GM19397 (cell line): ENCODE measurements at regions not wholly inside any gene's neighbourhood (a gene's known extent, or its start where the extent isn't known, plus 50 kb on each side); places are given as distances from the start of the nearest gene placed in this dataset.
"Not testable (repeated sequence)": the region's sequence is repeated elsewhere in the genome, so short reads cannot be mapped to it uniquely, and the experiment has no call there.

Experiments used
- ATAC-seq: cut with Tn5 transposase; IDR thresholded peaks from one replicate; pipeline ENCODE4 v1.9.1; 2021; ENCODE audit warnings: mild to moderate bottlenecking, moderate library complexity; ENCODE audit not compliant: unreplicated experiment

DNA sequence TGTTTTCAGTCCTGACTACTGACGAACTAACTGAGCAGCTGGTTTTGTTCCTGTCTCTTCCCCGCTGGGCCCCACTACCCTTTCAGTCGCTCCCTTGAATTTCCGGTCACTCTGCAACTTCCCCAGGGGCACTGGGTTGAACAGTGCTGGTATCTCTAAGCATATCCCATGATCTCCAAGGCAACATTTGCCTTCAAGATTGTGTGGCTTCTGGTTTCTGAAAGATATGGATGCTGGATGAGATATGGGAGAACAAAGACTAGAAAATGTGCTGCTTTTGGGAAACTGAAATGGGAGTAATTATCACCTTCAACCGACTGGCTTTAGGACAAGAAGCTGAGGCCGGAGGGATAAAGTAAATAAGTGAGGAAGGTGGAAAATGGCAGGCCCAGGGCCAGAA is 258.2 kb upstream of the PIK3R1 start:
- ATAC-seq: no peak

DNA sequence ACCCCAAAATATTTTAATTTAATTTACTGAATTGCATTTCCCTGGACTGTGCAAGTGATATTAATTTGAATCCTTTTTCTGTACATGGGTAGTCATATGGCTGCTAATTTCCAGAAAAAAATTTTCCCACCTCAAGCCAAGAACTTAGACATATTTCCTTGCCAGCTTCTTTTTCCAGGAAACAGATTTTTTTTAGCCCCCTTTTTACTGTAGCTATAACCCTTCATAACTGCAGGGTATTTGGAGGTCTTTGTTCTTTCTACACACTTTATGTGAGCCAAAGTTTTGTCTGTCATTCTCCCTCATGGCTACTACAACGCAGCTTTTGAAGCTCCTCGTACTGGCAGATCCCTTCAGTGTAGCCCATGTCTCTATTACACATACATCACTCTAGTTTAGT is 261.2 kb upstream of the PIK3R1 start:
- no peak for ATAC-seq

DNA sequence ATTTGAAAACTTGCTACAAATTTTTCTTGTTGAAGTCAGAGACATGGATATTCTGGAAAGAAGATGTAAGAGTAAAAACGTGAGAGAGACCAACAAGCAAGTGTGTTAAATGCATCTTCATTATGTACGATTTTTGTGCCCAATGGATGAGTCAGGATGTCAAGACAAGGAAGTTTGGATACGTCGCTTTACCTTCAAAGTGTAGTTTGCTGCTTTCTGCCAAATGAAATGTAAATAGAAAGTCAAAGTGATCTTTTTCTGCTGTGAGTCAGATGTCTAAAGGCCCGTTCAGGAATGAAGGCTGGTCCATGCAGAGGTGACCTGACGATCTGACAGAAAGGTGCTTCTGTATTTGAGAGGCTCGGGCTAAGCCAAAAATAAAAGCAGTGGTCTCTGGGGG is 273.1 kb upstream of the PIK3R1 start:
- no peak for ATAC-seq

DNA sequence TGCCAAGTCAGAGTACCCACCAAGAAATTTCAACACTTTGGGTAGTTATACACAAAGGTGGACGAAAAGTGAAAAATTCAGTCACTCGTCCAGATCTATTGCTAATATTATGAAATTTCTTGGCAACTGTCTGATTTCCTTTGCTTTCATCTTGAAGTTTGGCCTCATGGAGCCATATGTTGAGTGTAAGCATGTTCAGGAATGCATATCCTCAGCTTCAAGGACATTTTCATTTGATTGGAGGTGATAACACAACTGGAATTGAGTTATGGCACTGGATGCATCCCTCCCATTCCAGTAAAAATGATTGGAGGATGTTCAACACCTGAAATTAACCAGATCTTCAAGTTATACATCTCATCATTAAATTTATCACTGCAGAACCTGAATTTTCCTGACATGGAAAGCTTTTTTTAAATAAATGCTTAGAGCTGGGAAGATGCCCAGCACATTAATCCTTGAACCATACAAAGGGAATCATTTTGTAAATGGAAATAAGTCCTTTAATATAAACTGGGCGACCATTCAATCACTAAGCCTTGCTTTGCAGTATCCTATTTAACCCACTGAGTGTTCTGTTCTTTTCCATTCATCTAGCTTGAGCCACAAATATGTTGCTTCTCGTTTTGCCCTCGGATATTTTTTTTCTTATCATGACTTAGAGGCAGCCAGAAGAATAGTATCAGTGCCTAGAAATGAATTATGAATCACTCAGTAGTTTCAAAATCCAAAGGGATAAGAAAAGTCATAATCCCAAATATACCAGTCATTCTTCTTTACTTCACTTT is 273.7 kb upstream of the PIK3R1 start:
- no peak for ATAC-seq

DNA sequence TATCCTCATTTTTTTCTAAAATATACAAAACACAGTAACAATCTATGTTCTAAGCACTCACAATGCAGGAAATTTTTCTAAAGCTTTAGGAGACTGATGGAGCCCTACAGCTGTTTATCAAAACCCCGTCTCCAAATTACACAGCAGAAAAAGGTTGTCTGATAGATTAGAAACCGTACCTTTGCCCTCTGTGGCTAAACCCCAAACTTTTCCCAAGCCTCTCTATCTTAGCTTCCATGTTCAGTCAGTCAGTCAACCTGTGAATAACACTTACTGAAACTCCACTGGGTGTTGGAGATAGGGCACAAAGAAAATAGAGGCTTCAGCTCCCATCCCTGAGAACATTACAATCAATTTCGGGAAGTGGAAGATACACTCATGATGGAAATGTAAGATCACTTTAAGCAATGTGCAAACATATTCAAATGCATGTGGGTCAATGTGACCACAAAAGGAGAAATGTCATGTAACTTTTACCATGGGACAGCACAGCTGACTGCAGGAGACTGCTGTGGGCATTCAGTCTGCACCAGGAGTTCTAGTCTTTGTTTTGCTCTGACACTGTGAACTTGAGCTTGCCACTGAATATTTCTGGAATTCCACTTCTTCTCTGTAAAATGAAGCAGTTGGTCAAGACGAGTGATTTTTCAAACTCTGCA is 279.5 kb upstream of the PIK3R1 start:
- no peak for ATAC-seq

DNA sequence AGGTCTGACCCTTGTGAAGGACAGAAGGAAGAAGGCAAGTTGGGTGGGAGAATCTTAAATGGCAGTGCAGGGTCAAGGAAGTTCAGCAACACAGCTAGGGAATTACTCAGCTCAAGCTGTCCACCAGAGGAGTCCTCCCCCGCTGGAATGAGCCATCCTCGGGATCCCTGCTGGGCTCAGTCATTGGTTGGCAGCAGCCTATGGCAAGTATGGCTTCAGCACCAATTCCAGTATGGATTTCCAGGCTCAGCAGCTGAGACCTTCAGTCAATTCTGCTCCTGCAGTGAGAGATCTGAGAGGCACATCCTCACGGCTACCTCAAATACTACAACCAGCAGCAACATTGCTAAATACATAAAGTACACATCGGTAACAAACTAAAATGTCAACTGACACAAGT is 280.6 kb upstream of the PIK3R1 start:
- ATAC-seq: no peak

DNA sequence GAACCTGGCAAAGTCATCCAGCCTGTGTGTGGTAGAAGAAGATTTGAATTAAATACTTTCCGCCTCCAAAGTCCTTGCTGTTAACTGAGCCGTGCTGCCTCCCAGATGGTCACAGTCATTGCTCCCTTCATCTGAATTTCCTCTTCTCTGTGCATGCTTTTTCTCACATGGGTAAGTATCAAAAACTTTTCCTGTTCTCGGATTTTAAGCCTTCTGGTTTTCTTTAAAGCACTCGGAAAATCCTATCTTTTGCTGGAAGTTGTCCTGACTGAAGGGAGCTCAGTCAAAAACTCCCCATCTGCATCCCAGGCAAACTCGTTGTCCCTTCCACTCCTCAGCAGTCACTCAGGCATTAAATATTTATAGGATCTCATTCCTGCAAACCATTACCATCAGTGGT is 290.0 kb upstream of the PIK3R1 start:
- ATAC-seq: no peak

DNA sequence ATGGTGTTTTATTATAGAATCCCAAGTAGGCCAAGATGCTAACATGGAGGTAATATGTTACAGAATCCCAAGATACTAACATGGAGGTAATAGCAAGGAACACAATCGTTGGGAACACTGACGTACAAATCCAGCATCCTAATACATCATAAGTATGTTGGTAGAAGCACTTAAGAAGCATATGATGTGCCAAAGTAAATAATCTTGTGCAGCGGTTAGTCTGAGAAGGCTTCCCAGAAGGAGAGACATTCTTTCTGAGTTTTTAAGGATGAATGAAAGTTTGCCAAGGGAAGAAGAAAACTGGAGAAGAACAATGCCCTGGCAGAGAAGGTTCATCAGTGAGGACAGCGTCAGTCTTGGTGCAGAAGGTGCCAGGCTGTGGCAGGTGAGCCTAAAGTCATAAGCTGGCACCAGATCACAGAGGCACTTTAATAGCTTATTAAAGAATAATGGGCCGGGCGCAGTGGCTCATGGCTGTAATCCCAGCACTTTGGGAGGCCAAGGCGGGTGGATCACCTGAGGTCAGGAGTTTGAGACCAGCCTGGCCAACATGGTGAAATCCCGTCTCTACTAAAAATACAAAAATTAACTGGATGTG is 294.5 kb upstream of the PIK3R1 start:
- ATAC-seq: no peak

DNA sequence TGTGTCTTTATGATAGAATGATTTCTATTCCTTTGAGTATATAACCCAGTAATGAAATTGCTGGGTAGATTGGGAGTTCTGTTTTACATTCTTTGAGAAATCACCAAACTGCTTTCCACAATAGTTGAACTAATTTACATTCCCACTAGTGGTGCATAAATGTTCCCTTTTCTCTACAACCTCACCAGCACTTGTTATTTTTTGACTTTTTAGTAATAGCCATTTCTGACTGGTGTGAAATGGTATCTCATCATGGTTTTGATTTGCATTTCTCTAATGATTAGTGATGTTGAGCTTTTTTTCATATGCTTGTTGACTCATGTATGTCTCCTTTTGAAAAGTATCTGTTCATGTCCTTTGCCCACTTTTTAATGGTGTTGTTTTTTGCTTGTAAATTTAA is 296.0 kb upstream of the PIK3R1 start:
- not testable (repeated sequence) for ATAC-seq

DNA sequence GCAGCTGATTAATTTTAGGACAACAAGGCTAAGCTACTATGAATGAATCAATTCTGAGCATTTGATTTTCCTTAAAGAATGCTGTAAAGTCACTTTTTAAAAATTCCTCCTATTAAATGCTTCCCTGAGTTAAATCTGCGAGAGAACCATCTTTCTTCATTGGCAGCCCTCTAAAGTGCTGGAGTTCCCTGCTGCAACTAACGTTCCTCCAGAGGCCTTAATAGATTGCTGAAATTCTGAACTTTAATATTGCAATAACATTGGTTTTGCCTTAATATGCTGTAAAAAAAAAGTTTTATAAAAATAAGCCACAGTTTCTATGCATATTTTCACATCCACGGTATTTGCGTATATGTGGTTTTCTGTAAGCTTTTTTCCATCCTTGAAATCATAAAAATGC is 298.0 kb upstream of the PIK3R1 start:
- no peak for ATAC-seq

DNA sequence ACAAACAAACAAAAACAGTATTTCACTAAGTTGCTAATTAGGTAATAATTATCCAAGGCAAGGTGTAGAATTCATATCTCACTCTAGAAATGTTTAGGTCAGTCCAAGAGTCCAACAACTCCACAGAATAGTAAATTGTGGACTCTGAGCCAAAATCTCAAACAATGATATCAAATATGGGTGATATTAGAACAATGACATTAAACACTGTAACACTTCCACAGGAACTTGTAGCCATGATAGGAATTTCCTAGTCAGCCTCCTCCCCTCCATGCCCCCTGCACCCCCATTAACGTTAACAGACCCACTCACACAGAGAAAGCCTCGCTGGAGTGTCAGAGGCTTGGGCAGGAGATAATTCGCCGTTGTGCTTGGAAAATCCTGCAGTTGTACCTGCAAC is 305.0 kb upstream of the PIK3R1 start:
- ATAC-seq: no peak

DNA sequence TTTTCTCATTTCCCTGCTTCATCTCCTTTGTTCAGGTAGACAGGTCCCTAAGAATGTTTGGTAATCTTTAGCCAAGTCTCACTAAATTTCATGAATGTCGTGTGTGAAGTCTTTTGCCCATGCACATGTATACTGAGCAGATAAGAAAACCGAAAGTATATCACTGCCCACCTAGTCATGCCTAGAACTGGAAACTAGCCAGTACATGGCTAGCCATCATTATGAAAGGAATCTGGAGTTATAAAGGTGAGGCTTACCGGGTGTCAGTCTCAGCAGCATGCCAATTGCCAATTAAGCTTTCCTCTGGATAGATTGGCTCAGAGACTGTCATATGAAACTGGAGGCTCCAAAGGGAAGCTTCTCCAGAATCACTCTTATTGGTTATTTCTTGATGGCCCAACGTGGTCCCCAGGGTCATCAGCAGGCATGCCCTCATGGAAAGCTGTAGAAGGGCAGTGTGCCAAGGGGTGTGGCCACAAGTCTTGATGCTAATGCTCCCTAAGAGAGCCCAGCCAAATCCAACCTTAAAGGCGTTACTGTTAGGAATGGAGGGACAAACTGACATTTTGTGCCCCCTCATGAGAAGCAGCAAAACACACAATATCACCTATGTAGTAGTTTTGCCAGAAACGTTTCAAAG is 307.3 kb upstream of the PIK3R1 start:
- ATAC-seq: no peak

DNA sequence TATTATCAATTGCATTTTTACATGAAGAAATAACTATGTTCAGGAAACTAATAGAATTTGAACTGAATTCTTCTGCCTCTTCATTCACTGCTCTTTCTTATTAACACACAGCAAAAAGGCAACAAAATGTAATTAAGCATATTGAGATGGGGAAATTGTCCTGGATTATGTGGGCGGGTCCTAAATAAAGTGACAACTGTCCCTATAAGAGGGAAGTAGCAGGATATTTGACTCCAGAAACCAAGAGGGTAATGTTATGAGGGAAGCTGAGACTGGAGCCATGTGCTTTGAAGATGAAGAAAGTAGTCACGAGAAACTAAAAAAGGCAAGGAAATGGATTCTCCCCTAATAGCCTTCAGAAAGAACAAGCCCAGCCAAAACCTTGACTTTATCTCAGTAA is 311.2 kb upstream of the PIK3R1 start:
- no peak for ATAC-seq

DNA sequence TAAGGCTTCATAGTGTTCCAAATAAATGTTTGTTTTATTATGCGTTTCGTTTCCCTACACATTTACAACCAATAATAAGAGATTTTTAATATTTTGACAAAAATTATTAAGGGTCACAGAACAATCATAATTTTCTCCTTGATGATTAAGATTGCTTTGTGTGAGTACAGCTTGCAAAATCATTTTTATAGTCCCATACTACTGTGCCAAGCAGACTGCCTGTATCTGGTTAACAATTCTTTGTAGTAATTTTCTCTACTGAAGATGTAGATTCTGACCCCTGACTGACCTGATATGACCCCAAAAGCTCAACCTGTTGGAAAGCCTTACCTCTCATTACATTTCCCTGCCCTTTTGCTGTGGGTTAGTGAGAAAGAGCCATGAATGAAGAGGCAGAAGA is 311.9 kb upstream of the PIK3R1 start:
- no peak for ATAC-seq

DNA sequence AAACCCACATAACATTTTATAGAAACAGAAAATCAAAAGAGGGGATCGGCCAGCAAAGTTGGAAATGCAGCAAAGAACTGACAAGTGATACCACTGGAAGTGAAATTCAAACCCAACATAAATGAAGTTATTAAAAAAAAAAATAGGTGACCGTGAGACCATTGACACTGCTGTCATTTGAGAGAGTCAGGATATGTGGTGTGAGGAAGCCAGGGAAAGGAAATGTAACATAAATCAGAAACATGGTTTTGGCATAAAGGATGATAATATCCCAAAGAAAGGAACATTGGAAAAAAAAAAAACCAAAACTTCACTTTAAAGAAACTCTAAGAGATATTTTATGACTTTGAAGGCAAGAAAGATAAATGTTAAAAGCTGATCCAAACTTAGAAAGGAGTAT is 312.4 kb upstream of the PIK3R1 start:
- no peak for ATAC-seq

DNA sequence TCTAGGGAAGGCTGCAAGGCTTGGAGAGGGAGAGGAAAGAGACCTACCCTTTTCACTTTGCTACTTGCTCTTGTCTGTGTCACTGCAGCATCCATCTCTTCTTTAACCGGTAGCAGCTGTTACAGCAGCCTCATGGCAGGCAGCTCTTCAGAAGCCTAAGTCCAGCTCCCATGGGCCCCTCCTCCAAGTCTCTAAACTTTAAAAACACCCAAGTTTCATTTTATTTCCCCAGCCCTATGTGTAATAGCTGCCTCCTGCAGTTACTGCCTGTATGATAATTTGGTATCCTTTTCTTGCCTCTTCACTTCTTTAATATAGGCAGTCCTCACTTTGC is 313.1 kb upstream of the PIK3R1 start:
- ATAC-seq: no peak

DNA sequence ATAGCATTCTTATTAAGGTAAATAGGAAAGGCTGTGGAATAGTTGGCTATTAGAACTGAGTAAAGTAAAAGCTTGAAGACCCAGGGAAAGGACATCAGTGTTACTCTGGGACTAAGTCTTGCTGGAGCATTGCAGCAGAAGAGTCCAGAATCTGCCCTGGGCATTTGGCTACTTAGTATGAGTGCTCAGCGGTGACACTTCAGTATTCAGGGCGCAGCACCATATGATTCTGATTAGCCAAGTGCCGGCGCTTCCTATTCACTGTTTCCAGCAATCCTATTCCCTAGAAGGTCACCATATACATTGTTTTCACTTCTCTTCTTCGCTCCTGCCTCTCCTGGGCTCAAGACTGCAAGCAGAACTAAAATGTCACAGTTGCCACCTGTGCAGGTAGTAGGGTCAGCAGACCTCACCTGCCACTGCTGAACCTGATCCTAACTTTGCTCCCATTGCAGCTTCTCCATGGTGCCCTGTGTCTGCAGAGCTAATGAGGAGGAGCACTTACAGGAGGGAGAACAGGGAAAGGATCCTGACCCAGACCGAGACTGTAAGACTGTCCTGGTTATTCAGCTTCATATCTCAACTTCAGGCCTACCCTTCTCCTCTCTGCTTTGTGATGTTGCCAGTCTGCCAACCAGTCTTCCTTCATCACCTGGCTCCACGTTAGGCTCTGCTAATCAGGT is 313.6 kb upstream of the PIK3R1 start:
- ATAC-seq: no peak

DNA sequence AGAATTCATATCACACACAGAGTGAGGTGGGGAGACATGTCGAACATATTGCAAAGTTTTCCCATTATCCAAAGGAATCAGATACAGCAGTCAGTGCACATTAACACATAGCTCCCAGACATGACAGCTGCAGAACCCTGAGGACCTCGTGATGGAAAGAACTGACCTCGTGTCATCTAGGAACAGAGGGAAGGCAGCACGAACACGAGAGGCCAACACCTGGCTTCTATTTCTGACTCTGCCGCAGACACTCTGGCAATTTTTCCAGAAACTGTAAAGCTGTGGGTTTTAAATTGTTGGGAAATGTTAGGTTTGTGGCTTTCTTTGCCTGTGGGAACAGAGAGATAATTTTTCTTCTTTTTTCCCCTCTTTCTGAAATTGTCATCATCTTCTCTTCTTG is 315.0 kb upstream of the PIK3R1 start:
- ATAC-seq: no peak

DNA sequence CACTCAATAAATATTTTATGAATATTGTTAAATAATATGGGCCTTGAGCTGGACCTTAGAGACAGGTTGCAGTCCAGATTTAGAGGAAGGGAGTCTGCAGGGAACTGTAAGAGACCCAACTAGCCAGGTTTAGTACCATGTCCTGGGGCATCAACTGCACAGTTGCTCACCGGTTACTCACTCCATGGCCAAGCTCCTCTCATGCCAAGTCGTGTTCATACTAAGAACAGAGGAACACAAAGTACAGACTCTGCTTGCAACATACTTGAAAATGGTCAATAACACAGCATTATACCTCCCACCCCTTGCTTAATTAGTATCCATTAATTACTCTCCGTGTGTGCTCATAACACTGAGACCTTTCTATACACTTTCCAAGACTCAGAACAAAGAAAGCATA is 317.6 kb upstream of the PIK3R1 start:
- no peak for ATAC-seq

DNA sequence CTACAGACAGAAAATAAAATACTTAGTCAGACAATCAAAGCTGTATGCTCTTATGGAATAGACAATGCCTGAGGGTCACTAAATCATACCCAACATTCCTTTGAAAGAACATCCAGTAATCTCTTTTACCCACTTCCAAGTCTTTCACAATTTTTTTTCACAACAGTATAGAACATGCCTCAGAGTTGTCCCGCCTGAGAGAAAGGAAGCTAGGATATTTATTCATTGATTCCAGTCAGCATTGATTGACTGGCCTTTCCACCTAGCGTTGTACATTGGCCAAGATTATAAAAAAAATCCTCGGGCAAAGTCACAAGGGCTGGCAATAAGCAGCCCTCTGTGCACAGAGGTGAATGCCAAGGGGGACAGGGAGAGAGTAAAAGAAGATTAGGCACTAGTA is 318.1 kb upstream of the PIK3R1 start:
- no peak for ATAC-seq

DNA sequence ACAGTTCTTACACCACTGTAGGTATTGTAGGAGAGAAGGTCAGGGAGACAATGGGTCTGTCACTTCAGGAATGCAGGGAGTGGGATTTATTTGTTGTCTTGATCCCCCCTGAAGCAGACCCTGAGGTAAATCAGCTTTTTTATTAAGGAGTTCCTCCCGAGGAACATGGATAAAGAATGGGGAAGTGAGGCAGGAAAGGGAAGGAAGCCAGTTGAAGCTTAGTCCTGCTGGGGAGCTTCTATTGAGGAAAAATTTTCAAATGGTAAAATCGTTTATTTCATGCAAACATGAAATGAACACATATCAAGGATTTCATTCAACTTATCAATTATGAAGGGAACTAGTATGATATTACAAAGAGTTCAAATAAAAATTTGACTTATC is 318.6 kb upstream of the PIK3R1 start:
- ATAC-seq: no peak
